ENCODE measurements at regions not wholly inside any gene's neighbourhood (a gene's known extent, or its start where the extent isn't known, plus 50 kb on each side); places are given as distances from the start of the nearest gene placed in this dataset.

DNA sequence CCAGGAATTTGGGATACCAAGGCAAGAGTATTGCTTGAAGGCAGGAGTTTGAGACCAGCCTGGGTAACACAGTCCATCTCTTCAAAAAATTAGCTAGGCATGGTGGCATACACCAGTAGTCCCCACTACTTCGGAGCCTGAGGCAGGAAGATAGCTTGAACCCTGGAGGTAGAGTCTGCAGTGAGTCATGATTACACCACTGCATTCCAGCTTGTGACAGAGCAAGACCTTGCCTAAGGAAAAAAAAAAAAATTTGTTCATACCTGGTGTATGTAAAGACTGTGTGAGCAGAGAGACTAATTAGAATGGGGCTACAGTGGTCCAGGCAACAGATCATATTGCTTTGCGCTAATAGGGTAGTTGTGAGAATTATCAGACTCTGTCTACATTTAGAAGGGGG, 778.3 kb upstream of the PCDH20 start:
- H3K9me3 ChIP-seq (ENCODE audit: control insufficient read depth in 1 of 2, insufficient read depth in 1 of 2, low read depth in 1 of 2, low read length in 2 of 2), result no peaks in the 10 kb centered on the region
- no peak overlapping the region for H3K27ac ChIP-seq (ENCODE audit: low read depth, low read length)
- H4K20me1 ChIP-seq (ENCODE audit: insufficient read depth), result no peaks in the 10 kb centered on the region
- RAD21 ChIA-PET (ENCODE audit: low non-redundant PET in 1 of 2, low total read pairs in 2 of 2, uncharacterized antibody in 2 of 2, unreplicated experiment in 2 of 2), result no interaction called here
- CTCF ChIA-PET, result no interaction called here
- no peaks in the 10 kb centered on the region for H3K36me3 ChIP-seq (ENCODE audit: control insufficient read depth in 1 of 2, insufficient read depth in 2 of 2, low read length in 2 of 2)
- no peaks in the 10 kb centered on the region for H3K79me2 ChIP-seq (ENCODE audit: insufficient read depth, low read length)
- no peak overlapping the region for H3K9ac ChIP-seq (ENCODE audit: low read length)
- DNase-seq (ENCODE audit: low read depth, low spot score) (no peak), ATAC-seq (peak; percentile 40; the same call in 1 of the 2 replicates)
- no peak overlapping the region for H3K4me2 ChIP-seq (ENCODE audit: low read length)
- H3K9me2 ChIP-seq (ENCODE audit: insufficient read depth), result no peaks in the 10 kb centered on the region; the same call in 1 of the 2 replicates
- intact Hi-C loops (cut with micrococcal nuclease), result no loop called here
- peaks cover 0 to 8% of the 10 kb centered on the region in 2 experiments; a peak in 2 of 4 replicates for H3K4me1 ChIP-seq (ENCODE audit: control insufficient read depth in 1 of 2, insufficient read depth in 2 of 2, low read length in 2 of 2)
- no TSS peak for BruUV-seq (replicated peaks)
- POLR2A ChIA-PET, result no interaction called here
- no peaks in the 10 kb centered on the region for H3K27me3 ChIP-seq (ENCODE audit: insufficient read depth, low read length)
- no peak overlapping the region for H3K4me3 ChIP-seq (replicated peaks in 1 of 2; ENCODE audit: low read depth in 1 of 2, low read length in 2 of 2)
- TF ChIP-seq SIN3A (IDR thresholded peaks at IDR 0.05; ENCODE audit: low read depth) (no peak), ZNF274 (IDR thresholded peaks at IDR 0.05; ENCODE audit: low read depth, low read length) (no peak), ELF1 (IDR thresholded peaks at IDR 0.05; ENCODE audit: borderline replicate concordance, low read depth) (no peak), EZH2phosphoT487 (IDR thresholded peaks at IDR 0.05; ENCODE audit: borderline replicate concordance) (no peak), ZFX (IDR thresholded peaks at IDR 0.05) (no peak), EGR1 (IDR thresholded peaks at IDR 0.05; ENCODE audit: low read depth) (no peak), RAD21 (IDR thresholded peaks at IDR 0.05; ENCODE audit: low read depth) (no peak), SRF (IDR thresholded peaks at IDR 0.05; ENCODE audit: low read depth) (no peak)
- TF ChIP-seq, protein P1, sequence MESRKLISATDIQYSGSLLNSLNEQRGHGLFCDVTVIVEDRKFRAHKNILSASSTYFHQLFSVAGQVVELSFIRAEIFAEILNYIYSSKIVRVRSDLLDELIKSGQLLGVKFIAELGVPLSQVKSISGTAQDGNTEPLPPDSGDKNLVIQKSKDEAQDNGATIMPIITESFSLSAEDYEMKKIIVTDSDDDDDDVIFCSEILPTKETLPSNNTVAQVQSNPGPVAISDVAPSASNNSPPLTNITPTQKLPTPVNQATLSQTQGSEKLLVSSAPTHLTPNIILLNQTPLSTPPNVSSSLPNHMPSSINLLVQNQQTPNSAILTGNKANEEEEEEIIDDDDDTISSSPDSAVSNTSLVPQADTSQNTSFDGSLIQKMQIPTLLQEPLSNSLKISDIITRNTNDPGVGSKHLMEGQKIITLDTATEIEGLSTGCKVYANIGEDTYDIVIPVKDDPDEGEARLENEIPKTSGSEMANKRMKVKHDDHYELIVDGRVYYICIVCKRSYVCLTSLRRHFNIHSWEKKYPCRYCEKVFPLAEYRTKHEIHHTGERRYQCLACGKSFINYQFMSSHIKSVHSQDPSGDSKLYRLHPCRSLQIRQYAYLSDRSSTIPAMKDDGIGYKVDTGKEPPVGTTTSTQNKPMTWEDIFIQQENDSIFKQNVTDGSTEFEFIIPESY (IDR thresholded peaks at IDR 0.05; ENCODE audit: extremely low read depth, insufficient replicate concordance, low read length), result no peak
- peak overlapping the region; percentile 13 for H2AFZ ChIP-seq (ENCODE audit: low read depth, low read length, poor library complexity, severe bottlenecking)

Data from HCT116 (cell line).